GM12878 (cell line): ENCODE measurements at regions not wholly inside any gene's neighbourhood (a gene's known extent, or its start where the extent isn't known, plus 50 kb on each side); places are given as distances from the start of the nearest gene placed in this dataset.

Experiments
- ATAC-seq: fragments of 200-7000 bp; cut with Tn5 transposase; 3 replicates; pipeline ENCODE4 v1.9.1; 2020; ENCODE audit warnings: mild to moderate bottlenecking, moderate library complexity
- BruUV-seq: library from RNA; stranded (reverse); fragments of 400-500 nt; replicated peaks from 2 replicates; lab custom pipeline; 2021; lab: Mats Ljungman, UMichigan
- CTCF ChIA-PET: fragments of 300-600 bp; sonication (Branson Sonifier 250); formaldehyde crosslinking; extraction: SDS; loops from one replicate; lab custom pipeline; 2021; ENCODE audit warnings: inconsistent platforms; lab: Yijun Ruan, JAX
- POLR2A ChIA-PET: fragments of 350-600 bp; formaldehyde crosslinking; extraction: SDS; loops from one replicate; lab custom pipeline; 2021; ENCODE audit warnings: inconsistent platforms; lab: Charles Lee
- RAD21 ChIA-PET: fragments of 300-600 bp; sonication (Branson Sonifier 250); formaldehyde crosslinking; loops from one replicate; lab custom pipeline; 2023; ENCODE audit warnings: antibody characterized with exemption; ENCODE audit not compliant: unreplicated experiment; lab: Charles Lee
- SMC1A ChIA-PET: fragments of 300-600 bp; sonication (Branson Sonifier 250); formaldehyde crosslinking; loops from one replicate; lab custom pipeline; 2023; ENCODE audit not compliant: unreplicated experiment, uncharacterized antibody; lab: Charles Lee
- DNase-seq: peaks from one replicate; pipeline ENCODE4 v3.0.0-alpha.2; 2011; ENCODE audit warnings: low read depth, low spot score
- FAIRE-seq: peaks from 3 replicates; lab custom pipeline; 2011; peaks lifted over from hg19 to GRCh38; lab: Jason Lieb, UNC
- H2AFZ ChIP-seq: 2 replicates; pipeline ENCODE4 v1.6.0; 2011; ENCODE audit warnings: low read depth, low read length, control low read depth; ENCODE audit not compliant: control insufficient read depth
- H3K27ac ChIP-seq: 2 replicates; pipeline ENCODE4 v1.5.1; 2011; ENCODE audit warnings: control low read depth; ENCODE audit not compliant: control insufficient read depth, insufficient read depth
- H3K27me3 ChIP-seq, 2 experiments: replicated peaks in 1 of 2; 2 replicates each; pipeline versions ENCODE4 v1.6.0 to v1.6.1; 2011; ENCODE audit warnings: low read length in 1 of 2; ENCODE audit not compliant: control insufficient read depth in 2 of 2, insufficient read depth in 2 of 2
- H3K36me3 ChIP-seq, 2 experiments: 2 replicates each; pipeline ENCODE4 v1.5.1; 2011; ENCODE audit warnings: low read length in 1 of 2; ENCODE audit not compliant: control insufficient read depth in 2 of 2, insufficient read depth in 2 of 2
- H3K4me1 ChIP-seq: 2 replicates; pipeline ENCODE4 v1.6.1; 2011; ENCODE audit warnings: mild to moderate bottlenecking, low read length, moderate library complexity, mixed read lengths; ENCODE audit not compliant: control insufficient read depth, insufficient read depth
- H3K4me2 ChIP-seq: 2 replicates; pipeline ENCODE4 v1.6.0; 2011; ENCODE audit warnings: control low read depth; ENCODE audit not compliant: control insufficient read depth, insufficient read depth
- H3K4me3 ChIP-seq: fragments of 200-600 bp; sonication (generic); 2 replicates; pipeline ENCODE4 v1.5.1; 2016
- H3K79me2 ChIP-seq: 2 replicates; pipeline ENCODE4 v1.6.0; 2011; ENCODE audit warnings: low read length; ENCODE audit not compliant: control insufficient read depth, insufficient read depth
- H3K9ac ChIP-seq: 2 replicates; pipeline ENCODE4 v1.8.0; 2011; ENCODE audit warnings: low read length, control low read depth, mixed read lengths; ENCODE audit not compliant: control insufficient read depth, insufficient read depth
- H3K9me3 ChIP-seq: replicated peaks from 3 replicates; pipeline ENCODE4 v1.5.1; 2011; ENCODE audit warnings: mild to moderate bottlenecking, low read length; ENCODE audit not compliant: control insufficient read depth, insufficient read depth
- H4K20me1 ChIP-seq: 2 replicates; pipeline ENCODE4 v1.6.0; 2011; ENCODE audit not compliant: control insufficient read depth, insufficient read depth
- CEBPB ChIP-seq, 2 experiments: fragments of 150-350 bp in 1 of 2; IDR thresholded peaks; 2 replicates each; pipeline ENCODE4 v1.6.1; 2012 to 2014; ENCODE audit warnings: low read depth in 2 of 2, low read length in 2 of 2, borderline replicate concordance in 1 of 2, inconsistent platforms in 1 of 2
- CHD1 ChIP-seq: IDR thresholded peaks from 2 replicates; pipeline ENCODE4 v1.6.1; 2012; ENCODE audit warnings: low read depth, low read length, improper control_type of control experiment
- E2F4 ChIP-seq: IDR thresholded peaks from 2 replicates; pipeline ENCODE4 v1.6.1; 2012; ENCODE audit warnings: low read depth, low read length, improper control_type of control experiment
- E4F1 ChIP-seq: fragments of 450-650 bp; IDR thresholded peaks from 2 replicates; pipeline ENCODE4 v1.6.1; 2018; ENCODE audit warnings: borderline replicate concordance, mild to moderate bottlenecking; ENCODE audit not compliant: partially characterized antibody
- GATAD2B ChIP-seq: fragments of 450-650 bp; conservative IDR thresholded peaks from 2 replicates; pipeline ENCODE4 v1.6.1; 2017; ENCODE audit warnings: low read depth, mild to moderate bottlenecking, moderate library complexity
- MEF2A ChIP-seq: IDR thresholded peaks from 2 replicates; pipeline ENCODE4 v1.6.1; 2011; ENCODE audit warnings: low read depth, mild to moderate bottlenecking, low read length, moderate library complexity; ENCODE audit not compliant: insufficient read depth
- NR2C2 ChIP-seq: IDR thresholded peaks from 2 replicates; pipeline ENCODE4 v1.6.1; 2011; ENCODE audit warnings: borderline replicate concordance, low read depth; ENCODE audit not compliant: control insufficient read depth, insufficient read length
- PAX5 ChIP-seq: IDR thresholded peaks from 2 replicates; pipeline ENCODE4 v1.6.1; 2011; ENCODE audit warnings: low read depth, low read length, borderline replicate concordance
- RCOR1 ChIP-seq: conservative IDR thresholded peaks from 2 replicates; pipeline ENCODE4 v1.6.1; 2012; ENCODE audit warnings: low read depth, low read length, improper control_type of control experiment
- ZBTB33 ChIP-seq: fragments of 450-650 bp; IDR thresholded peaks from 2 replicates; pipeline ENCODE4 v1.6.1; 2017; ENCODE audit warnings: mild to moderate bottlenecking
- ZNF207 ChIP-seq: fragments of 450-650 bp; IDR thresholded peaks from 2 replicates; pipeline ENCODE4 v1.6.1; 2014; ENCODE audit warnings: antibody characterized with exemption, mild to moderate bottlenecking, borderline replicate concordance
- WGBS: methylation state at CpG from one replicate; pipeline ENCODE4 v1.1.6; 2016; ENCODE audit warnings: low lambda C conversion rate; ENCODE audit not compliant: insufficient replicate concordance, insufficient coverage; ENCODE audit errors: missing lambda C conversion rate; 5-methylcytosine and 5-hydroxymethylcytosine counted together
- in situ Hi-C: fragments of 300-500 bp; cut with MboI; formaldehyde crosslinking; loops from 9 replicates; pipeline ENCODE4 v1.14.3; 2018; ENCODE audit warnings: mixed read lengths
- intact Hi-C: fragments of 100-400 bp; cut with micrococcal nuclease; formaldehyde crosslinking; loops from one replicate; pipeline ENCODE4 v1.14.2; 2022; ENCODE audit not compliant: unreplicated experiment
- TF ChIP-seq, protein P1 (sequence below): IDR thresholded peaks from 2 replicates; pipeline ENCODE4 v1.6.1; 2011; ENCODE audit warnings: low read depth, mild to moderate bottlenecking, low read length, moderate library complexity, borderline replicate concordance; ENCODE audit errors: extremely low read depth
- TF ChIP-seq, protein P2 (sequence below): fragments of 150-350 bp; IDR thresholded peaks from 2 replicates; pipeline ENCODE4 v1.6.1; 2016; ENCODE audit warnings: low read depth, low read length

- RAD21 ChIA-PET = no interaction called here
- Histone ChIP-seq H2AFZ (no peak overlapping the region), H3K9ac (no peak overlapping the region), H3K9me3 (no peaks in the 10 kb centered on the region), H3K4me1 (no peaks in the 10 kb centered on the region), H3K36me3 (no peaks in the 10 kb centered on the region), H3K4me2 (no peak overlapping the region), H4K20me1 (no peaks in the 10 kb centered on the region), H3K27ac (no peak overlapping the region), H3K4me3 (no peak overlapping the region), H3K79me2 (no peaks in the 10 kb centered on the region), H3K27me3 (no peaks in the 10 kb centered on the region; a peak in 1 of 4 replicates)
- SMC1A ChIA-PET = no interaction called here
- FAIRE-seq (no peak), DNase-seq (no peak), ATAC-seq (peak; percentile 34; the same call in 2 of the 3 replicates)
- POLR2A ChIA-PET = no interaction called here
- in situ Hi-C loops = no loop called here
- intact Hi-C loops = no loop called here
- TF ChIP-seq NR2C2 (no peak), GATAD2B (no peak), CEBPB (IDR thresholded peaks at IDR 0.05; ENCODE audit: borderline replicate concordance in 1 of 2, low read depth in 2 of 2, low read length in 2 of 2) (no peak), E2F4 (no peak), ZNF207 (no peak), MEF2A (no peak), RCOR1 (no peak), CHD1 (no peak), ZBTB33 (no peak), E4F1 (no peak), PAX5 (no peak)
- TF ChIP-seq, protein P1, sequence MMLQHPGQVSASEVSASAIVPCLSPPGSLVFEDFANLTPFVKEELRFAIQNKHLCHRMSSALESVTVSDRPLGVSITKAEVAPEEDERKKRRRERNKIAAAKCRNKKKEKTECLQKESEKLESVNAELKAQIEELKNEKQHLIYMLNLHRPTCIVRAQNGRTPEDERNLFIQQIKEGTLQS = no peak
- TF ChIP-seq, protein P2, sequence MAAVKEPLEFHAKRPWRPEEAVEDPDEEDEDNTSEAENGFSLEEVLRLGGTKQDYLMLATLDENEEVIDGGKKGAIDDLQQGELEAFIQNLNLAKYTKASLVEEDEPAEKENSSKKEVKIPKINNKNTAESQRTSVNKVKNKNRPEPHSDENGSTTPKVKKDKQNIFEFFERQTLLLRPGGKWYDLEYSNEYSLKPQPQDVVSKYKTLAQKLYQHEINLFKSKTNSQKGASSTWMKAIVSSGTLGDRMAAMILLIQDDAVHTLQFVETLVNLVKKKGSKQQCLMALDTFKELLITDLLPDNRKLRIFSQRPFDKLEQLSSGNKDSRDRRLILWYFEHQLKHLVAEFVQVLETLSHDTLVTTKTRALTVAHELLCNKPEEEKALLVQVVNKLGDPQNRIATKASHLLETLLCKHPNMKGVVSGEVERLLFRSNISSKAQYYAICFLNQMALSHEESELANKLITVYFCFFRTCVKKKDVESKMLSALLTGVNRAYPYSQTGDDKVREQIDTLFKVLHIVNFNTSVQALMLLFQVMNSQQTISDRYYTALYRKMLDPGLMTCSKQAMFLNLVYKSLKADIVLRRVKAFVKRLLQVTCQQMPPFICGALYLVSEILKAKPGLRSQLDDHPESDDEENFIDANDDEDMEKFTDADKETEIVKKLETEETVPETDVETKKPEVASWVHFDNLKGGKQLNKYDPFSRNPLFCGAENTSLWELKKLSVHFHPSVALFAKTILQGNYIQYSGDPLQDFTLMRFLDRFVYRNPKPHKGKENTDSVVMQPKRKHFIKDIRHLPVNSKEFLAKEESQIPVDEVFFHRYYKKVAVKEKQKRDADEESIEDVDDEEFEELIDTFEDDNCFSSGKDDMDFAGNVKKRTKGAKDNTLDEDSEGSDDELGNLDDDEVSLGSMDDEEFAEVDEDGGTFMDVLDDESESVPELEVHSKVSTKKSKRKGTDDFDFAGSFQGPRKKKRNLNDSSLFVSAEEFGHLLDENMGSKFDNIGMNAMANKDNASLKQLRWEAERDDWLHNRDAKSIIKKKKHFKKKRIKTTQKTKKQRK = no peak
- WGBS = 57% methylated on average over 3 of the region's 3 CpGs
- no TSS peak for BruUV-seq
- CTCF ChIA-PET = no interaction called here
Measured at GRCh38 chr6:165777680-165778079, 114.6 kb upstream of the PDE10A start.
